Calu3 (cell line): ENCODE measurements at regions not wholly inside any gene's neighbourhood (a gene's known extent, or its start where the extent isn't known, plus 50 kb on each side); places are given as distances from the start of the nearest gene placed in this dataset.
"Not testable (repeated sequence)": the region's sequence is repeated elsewhere in the genome, so short reads cannot be mapped to it uniquely, and the experiment has no call there.

Source experiments
- BruUV-seq: library from RNA; stranded (reverse); fragments of 400-500 nt; replicated peaks from 2 replicates; lab custom pipeline; 2021; lab: Mats Ljungman, UMichigan
- CTCF ChIA-PET: fragments of 300-600 bp; sonication (Branson Sonifier 250); formaldehyde crosslinking; loops from one replicate; lab custom pipeline; 2022; ENCODE audit warnings: antibody characterized with exemption; lab: Charles Lee
- DNase-seq: peaks from one replicate; pipeline ENCODE4 v3.0.0; 2022
- H3K27ac Mint-ChIP-seq: one replicate; pipeline ENCODE4 v1.8.0; 2022; ENCODE audit warnings: mixed read lengths; ENCODE audit not compliant: unreplicated experiment
- H3K27me3 Mint-ChIP-seq: one replicate; pipeline ENCODE4 v1.8.0; 2022; ENCODE audit warnings: mixed read lengths; ENCODE audit not compliant: unreplicated experiment
- H3K36me3 Mint-ChIP-seq: one replicate; pipeline ENCODE4 v1.8.0; 2022; ENCODE audit warnings: mild to moderate bottlenecking, moderate library complexity, mixed read lengths; ENCODE audit not compliant: insufficient read depth, unreplicated experiment
- H3K4me1 Mint-ChIP-seq: one replicate; pipeline ENCODE4 v1.8.0; 2022; ENCODE audit warnings: mild to moderate bottlenecking, low read depth, mixed read lengths; ENCODE audit not compliant: unreplicated experiment
- H3K4me3 Mint-ChIP-seq: one replicate; pipeline ENCODE4 v1.8.0; 2022; ENCODE audit warnings: mild to moderate bottlenecking, low read depth, moderate library complexity, mixed read lengths; ENCODE audit not compliant: unreplicated experiment
- H3K9me3 Mint-ChIP-seq: one replicate; pipeline ENCODE4 v1.8.0; 2022; ENCODE audit warnings: low read depth, mixed read lengths; ENCODE audit not compliant: unreplicated experiment
- intact Hi-C: fragments of 100-400 bp; cut with micrococcal nuclease; formaldehyde crosslinking; loops from one replicate; pipeline ENCODE4 v1.10.0; 2022; ENCODE audit not compliant: unreplicated experiment
- TF ChIP-seq, protein P1 (sequence below): fragments of 200-600 bp; IDR thresholded peaks from one replicate; pipeline ENCODE4 v1.8.0; 2022; ENCODE audit warnings: antibody characterized with exemption; ENCODE audit not compliant: unreplicated experiment

DNA sequence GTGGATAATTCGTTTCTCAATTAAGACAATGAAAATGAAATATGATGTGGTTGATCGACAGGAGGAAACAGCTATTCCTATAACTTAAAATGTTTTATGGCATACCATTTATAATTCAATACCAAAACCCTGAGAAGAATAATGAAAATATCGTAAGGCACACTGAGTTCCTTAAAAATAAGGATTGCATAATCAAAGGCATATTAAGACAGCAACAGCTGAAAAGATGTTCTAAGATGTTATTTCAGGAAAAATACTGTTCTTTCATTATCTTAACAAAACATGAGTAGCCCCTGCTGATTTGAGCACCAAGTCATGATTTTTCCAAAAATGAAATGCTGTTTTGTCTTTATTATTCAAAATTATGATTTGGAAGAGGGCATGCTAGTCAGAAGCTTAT, 189.4 kb upstream of the ALG10 start:
- no peak overlapping the region for H3K27ac Mint-ChIP-seq
- TF ChIP-seq, protein P1, sequence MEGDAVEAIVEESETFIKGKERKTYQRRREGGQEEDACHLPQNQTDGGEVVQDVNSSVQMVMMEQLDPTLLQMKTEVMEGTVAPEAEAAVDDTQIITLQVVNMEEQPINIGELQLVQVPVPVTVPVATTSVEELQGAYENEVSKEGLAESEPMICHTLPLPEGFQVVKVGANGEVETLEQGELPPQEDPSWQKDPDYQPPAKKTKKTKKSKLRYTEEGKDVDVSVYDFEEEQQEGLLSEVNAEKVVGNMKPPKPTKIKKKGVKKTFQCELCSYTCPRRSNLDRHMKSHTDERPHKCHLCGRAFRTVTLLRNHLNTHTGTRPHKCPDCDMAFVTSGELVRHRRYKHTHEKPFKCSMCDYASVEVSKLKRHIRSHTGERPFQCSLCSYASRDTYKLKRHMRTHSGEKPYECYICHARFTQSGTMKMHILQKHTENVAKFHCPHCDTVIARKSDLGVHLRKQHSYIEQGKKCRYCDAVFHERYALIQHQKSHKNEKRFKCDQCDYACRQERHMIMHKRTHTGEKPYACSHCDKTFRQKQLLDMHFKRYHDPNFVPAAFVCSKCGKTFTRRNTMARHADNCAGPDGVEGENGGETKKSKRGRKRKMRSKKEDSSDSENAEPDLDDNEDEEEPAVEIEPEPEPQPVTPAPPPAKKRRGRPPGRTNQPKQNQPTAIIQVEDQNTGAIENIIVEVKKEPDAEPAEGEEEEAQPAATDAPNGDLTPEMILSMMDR: no peak
- intact Hi-C loops: no loop called here
- no peaks in the 10 kb centered on the region for H3K27me3 Mint-ChIP-seq
- no TSS peak for BruUV-seq
- H3K36me3 Mint-ChIP-seq: no peaks in the 10 kb centered on the region
- H3K4me1 Mint-ChIP-seq: no peaks in the 10 kb centered on the region
- no peak overlapping the region for H3K4me3 Mint-ChIP-seq
- DNase-seq: no peak
- CTCF ChIA-PET: no interaction called here
- no peaks in the 10 kb centered on the region for H3K9me3 Mint-ChIP-seq

DNA sequence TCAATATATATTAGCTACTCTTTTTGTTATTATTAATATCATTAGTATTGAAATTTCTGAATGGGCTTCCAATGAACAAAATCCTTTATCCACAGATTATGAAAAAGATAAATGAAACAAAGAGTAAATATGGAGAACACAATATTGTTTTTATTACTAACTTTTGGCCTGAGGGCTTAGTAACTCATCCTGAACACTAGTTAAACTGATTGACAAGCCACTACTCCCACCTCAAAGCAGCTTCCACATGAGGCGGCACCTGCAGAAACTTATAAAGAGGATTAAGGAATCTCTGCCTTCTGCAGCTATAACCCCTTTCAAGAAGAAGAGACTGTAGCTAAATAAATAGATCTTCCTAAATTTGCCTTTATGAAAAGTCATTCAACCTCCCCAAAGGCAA, 187.6 kb upstream of the ALG10 start:
- no TSS peak for BruUV-seq
- H3K4me1 Mint-ChIP-seq: no peaks in the 10 kb centered on the region
- H3K9me3 Mint-ChIP-seq: peaks cover 3% of the 10 kb centered on the region
- H3K36me3 Mint-ChIP-seq: no peaks in the 10 kb centered on the region
- CTCF ChIA-PET: no interaction called here
- TF ChIP-seq, protein P1: no peak
- no peak overlapping the region for H3K27ac Mint-ChIP-seq
- DNase-seq: no peak
- H3K27me3 Mint-ChIP-seq: no peaks in the 10 kb centered on the region
- intact Hi-C loops: no loop called here
- no peak overlapping the region for H3K4me3 Mint-ChIP-seq

GRCh38 chr12:33876618-33877017, 145.7 kb upstream of the ALG10 start:
- no peak for DNase-seq

DNA sequence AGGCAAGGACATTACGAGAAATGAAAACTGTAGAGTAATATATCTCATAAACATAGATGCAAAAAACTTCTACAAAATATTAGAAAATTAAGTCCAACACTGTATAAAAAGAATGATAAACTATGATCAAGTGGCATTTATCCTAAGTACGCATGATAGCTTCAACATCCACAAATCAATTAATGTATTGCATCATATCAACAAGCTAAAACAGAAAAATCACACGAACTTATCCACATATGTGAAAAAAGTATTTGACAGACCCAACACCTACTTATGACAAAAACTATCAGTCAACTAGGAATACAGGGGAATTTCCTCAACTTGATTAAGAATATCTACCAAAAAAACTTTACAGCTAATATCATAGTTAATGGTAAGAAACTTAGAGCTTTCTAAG, 129.9 kb upstream of the ALG10 start:
- intact Hi-C loops: no loop called here
- Mint-ChIP-seq H3K27me3 (no peaks in the 10 kb centered on the region), H3K27ac (no peak overlapping the region), H3K4me1 (no peaks in the 10 kb centered on the region), H3K4me3 (no peak overlapping the region), H3K9me3 (no peaks in the 10 kb centered on the region), H3K36me3 (no peaks in the 10 kb centered on the region)
- no peak for DNase-seq
- TF ChIP-seq, protein P1: no peak
- BruUV-seq: no TSS peak
- CTCF ChIA-PET: interaction anchor here (0.7 kb wide), 1 partner anchor 992 kb away, joined by 4 read pairs; no protein-coding TSS in a partner anchor

More at GRCh38 chr12:33876618-33877017, 145.7 kb upstream of the ALG10 start:
- H3K36me3 Mint-ChIP-seq: no peaks in the 10 kb centered on the region
- CTCF ChIA-PET: no interaction called here
- TF ChIP-seq, protein P1: peak; percentile 19
- H3K27ac Mint-ChIP-seq: no peak overlapping the region
- H3K27me3 Mint-ChIP-seq: no peaks in the 10 kb centered on the region
- no peak overlapping the region for H3K4me3 Mint-ChIP-seq
- BruUV-seq: no TSS peak
- intact Hi-C loops: no loop called here
- H3K9me3 Mint-ChIP-seq: peaks cover 8% of the 10 kb centered on the region
- H3K4me1 Mint-ChIP-seq: no peaks in the 10 kb centered on the region

GRCh38 chr12:33920460-33920859, 101.8 kb upstream of the ALG10 start:
- CTCF ChIA-PET, DNase-seq, H3K4me3 Mint-ChIP-seq, H3K4me1 Mint-ChIP-seq, intact Hi-C loops, BruUV-seq, H3K36me3 Mint-ChIP-seq, H3K27ac Mint-ChIP-seq: not testable (repeated sequence)
- Mint-ChIP-seq H3K9me3 (peaks cover 10% of the 10 kb centered on the region), H3K27me3 (peaks cover 20% of the 10 kb centered on the region)
